ENCODE measurements at regions not wholly inside any gene's neighbourhood (a gene's known extent, or its start where the extent isn't known, plus 50 kb on each side); places are given as distances from the start of the nearest gene placed in this dataset.

DNA sequence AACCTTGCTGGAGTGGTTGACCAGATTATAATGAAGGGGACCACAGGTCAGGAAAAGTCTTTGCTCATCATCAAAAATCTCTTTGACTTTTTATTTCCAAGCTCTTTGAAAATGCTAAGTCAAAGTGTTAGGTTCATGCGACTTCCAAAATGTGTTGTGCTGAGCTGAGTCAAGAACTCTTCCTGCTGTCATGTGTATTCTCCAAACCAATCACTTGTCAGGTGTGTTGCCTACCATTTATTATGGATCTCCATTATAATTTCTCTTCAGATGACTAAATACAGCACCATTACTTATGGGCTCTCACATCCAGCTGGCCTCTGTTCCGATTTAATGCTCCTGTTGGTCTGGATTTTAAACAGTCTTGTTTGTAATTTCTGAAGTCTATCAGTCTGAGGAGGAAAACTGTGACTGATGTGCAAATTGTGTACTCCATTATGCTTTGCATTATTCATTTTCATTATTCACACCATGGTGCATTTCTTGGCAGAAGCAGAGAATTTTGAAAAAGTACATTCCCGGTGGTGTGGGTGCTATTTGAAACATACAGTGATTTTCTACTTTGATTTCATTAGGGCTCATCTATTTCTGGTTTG is 562.5 kb downstream of the LMO7 start:
- H3K79me1 ChIP-seq (ENCODE audit: insufficient read depth, low read depth, low read length, poor library complexity, severe bottlenecking) = no peaks in the 10 kb centered on the region
- no peaks in the 10 kb centered on the region for H3K79me2 ChIP-seq (ENCODE audit: insufficient read depth, low read length)
- H3K27me3 ChIP-seq (ENCODE audit: insufficient read depth, low read length) = no peaks in the 10 kb centered on the region
- Mint-ChIP-seq H3K9me3 (no peaks in the 10 kb centered on the region; a peak in 2 of 5 replicates), H3K4me3 (no peak overlapping the region), H3K36me3 (ENCODE audit: insufficient read depth in 1 of 3, low read depth in 3 of 3) (no peaks in the 10 kb centered on the region), H3K4me1 (no peaks in the 10 kb centered on the region), H3K27ac (no peak overlapping the region; a peak in 1 of 7 replicates), H3K27me3 (ENCODE audit: low read depth) (no peaks in the 10 kb centered on the region)
- no peak for DNase-seq
- no peak overlapping the region for H4K8ac ChIP-seq (replicated peaks; ENCODE audit: insufficient read length, low read depth, low read length)
- H4K91ac ChIP-seq (ENCODE audit: insufficient read length, low read depth, low read length) = no peak overlapping the region
- no peak overlapping the region for H3K9ac ChIP-seq (ENCODE audit: extremely low read depth, insufficient read length, low read length)
- no peaks in the 10 kb centered on the region for H4K20me1 ChIP-seq (ENCODE audit: control insufficient read depth, insufficient read depth, insufficient read length)
- no peak overlapping the region for H2BK12ac ChIP-seq (ENCODE audit: insufficient read length, low read depth, low read length)
- H2BK20ac ChIP-seq (ENCODE audit: low read depth, low read length, poor library complexity, severe bottlenecking) = no peak overlapping the region
- no peak overlapping the region for H3K23ac ChIP-seq (ENCODE audit: insufficient read length, low read depth, low read length)
- no peak overlapping the region for H2AK5ac ChIP-seq (ENCODE audit: insufficient read length, low read length)
- no peaks in the 10 kb centered on the region for H3K9me3 ChIP-seq (ENCODE audit: control insufficient read depth, low read depth, low read length)
- no peak overlapping the region for H3K27ac ChIP-seq (ENCODE audit: insufficient read length, low read depth, low read length)
- no peak overlapping the region for H2AFZ ChIP-seq (ENCODE audit: low read length)
- H3K23me2 ChIP-seq (ENCODE audit: insufficient read length, low read depth, low read length, poor library complexity, severe bottlenecking) = no peaks in the 10 kb centered on the region
- no peak for TF ChIP-seq CTCF (conservative IDR thresholded peaks at IDR 0.05)
- H4K5ac ChIP-seq (ENCODE audit: insufficient read length, low read depth, low read length) = no peak overlapping the region
- no peaks in the 10 kb centered on the region for H3K4me1 ChIP-seq (ENCODE audit: insufficient read depth, low read length)
- H3T11ph ChIP-seq (ENCODE audit: low read length) = no peak overlapping the region
- no peak overlapping the region for H3K4me2 ChIP-seq (ENCODE audit: insufficient read depth, insufficient read length, low read length)
- H2BK120ac ChIP-seq (ENCODE audit: low read depth, low read length, poor library complexity, severe bottlenecking) = no peak overlapping the region
- H2BK15ac ChIP-seq (ENCODE audit: low read depth, low read length) = no peak overlapping the region
- no peak overlapping the region for H2BK5ac ChIP-seq (ENCODE audit: insufficient read length, low read length)
- no peak overlapping the region for H3K18ac ChIP-seq (ENCODE audit: insufficient read length, low read depth, low read length)
- no peak overlapping the region for H3K14ac ChIP-seq (ENCODE audit: insufficient read depth, low read length)
- H3K4ac ChIP-seq (ENCODE audit: low read depth, low read length) = no peak overlapping the region
- no CpG with 5 or more reads among the region's 3 CpGs for WGBS (ENCODE audit: extremely low coverage, insufficient read length, low lambda C conversion rate)
- H3K56ac ChIP-seq (ENCODE audit: insufficient read length, low read depth, low read length) = no peak overlapping the region
